AG09309 (cell line): ENCODE measurements at regions not wholly inside any gene's neighbourhood (a gene's known extent, or its start where the extent isn't known, plus 50 kb on each side); places are given as distances from the start of the nearest gene placed in this dataset.

ENCODE experiments used
- DNase-seq: peaks from one replicate; pipeline ENCODE4 v3.0.0-alpha.2; 2010; ENCODE audit warnings: low read depth
- H3K4me3 ChIP-seq: 2 replicates; pipeline ENCODE4 v1.5.1; 2011; ENCODE audit warnings: mild to moderate bottlenecking, low read depth, low read length, moderate library complexity; ENCODE audit not compliant: control insufficient read depth
- TF ChIP-seq, protein P1 (sequence below): IDR thresholded peaks from 2 replicates; pipeline ENCODE4 v1.5.1; 2011; ENCODE audit warnings: mild to moderate bottlenecking, low read depth, low read length, inconsistent platforms; ENCODE audit not compliant: insufficient read depth, control insufficient read depth; ENCODE audit errors: missing control alignments

DNA sequence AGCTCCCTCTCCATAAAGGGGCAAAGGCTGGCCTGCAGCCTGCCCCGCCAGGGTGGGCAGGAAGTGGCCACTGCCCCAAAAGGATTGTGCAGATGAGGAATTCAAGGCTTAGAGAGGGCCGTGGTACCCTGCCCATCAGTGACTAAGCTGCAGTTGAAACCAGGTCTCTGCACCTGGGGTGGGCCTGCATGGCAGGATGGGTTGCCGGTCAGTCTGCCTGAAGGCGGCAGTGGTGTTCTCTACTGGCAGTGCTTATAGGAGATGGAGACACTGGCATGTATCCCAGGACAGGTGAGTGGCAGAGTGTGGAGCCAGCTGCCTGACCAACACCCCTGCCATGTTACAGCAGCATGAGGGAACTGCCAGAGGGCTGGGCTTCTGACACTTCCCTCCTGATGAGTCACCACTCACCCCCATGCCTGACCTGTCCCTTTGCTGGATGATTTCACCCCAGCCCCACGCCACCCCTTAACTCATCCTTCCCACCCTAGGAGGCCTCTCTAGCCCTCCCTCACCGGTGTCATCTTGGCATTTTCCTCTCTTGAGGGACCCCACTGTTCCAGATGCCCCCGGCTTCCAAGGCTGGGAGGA is 70.2 kb upstream of the LMO1 start:
- DNase-seq, result no peak
- TF ChIP-seq, protein P1, sequence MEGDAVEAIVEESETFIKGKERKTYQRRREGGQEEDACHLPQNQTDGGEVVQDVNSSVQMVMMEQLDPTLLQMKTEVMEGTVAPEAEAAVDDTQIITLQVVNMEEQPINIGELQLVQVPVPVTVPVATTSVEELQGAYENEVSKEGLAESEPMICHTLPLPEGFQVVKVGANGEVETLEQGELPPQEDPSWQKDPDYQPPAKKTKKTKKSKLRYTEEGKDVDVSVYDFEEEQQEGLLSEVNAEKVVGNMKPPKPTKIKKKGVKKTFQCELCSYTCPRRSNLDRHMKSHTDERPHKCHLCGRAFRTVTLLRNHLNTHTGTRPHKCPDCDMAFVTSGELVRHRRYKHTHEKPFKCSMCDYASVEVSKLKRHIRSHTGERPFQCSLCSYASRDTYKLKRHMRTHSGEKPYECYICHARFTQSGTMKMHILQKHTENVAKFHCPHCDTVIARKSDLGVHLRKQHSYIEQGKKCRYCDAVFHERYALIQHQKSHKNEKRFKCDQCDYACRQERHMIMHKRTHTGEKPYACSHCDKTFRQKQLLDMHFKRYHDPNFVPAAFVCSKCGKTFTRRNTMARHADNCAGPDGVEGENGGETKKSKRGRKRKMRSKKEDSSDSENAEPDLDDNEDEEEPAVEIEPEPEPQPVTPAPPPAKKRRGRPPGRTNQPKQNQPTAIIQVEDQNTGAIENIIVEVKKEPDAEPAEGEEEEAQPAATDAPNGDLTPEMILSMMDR, result no peak
- H3K4me3 ChIP-seq, result no peak overlapping the region

DNA sequence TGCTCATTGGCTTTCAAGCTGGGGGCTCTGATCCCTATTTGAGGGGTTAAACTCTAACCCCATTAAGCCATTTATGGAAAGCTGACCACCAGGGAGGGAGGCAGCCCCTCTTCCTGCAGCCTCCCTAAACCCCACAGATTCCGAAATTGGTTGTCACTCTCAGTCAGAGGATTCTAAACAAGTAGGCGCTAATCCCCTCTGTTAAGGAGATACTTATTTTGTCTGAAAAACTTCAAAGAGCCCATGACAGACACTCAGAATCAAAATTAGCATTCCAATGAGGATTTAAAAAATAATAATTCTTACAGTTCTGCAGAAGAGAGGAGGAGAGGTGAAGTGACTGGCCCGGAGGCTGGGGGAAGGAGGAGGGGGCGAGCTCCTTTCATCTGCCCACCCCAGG is 69.7 kb upstream of the LMO1 start:
- no peak for DNase-seq
- no peak overlapping the region for H3K4me3 ChIP-seq
- TF ChIP-seq, protein P1, result no peak

DNA sequence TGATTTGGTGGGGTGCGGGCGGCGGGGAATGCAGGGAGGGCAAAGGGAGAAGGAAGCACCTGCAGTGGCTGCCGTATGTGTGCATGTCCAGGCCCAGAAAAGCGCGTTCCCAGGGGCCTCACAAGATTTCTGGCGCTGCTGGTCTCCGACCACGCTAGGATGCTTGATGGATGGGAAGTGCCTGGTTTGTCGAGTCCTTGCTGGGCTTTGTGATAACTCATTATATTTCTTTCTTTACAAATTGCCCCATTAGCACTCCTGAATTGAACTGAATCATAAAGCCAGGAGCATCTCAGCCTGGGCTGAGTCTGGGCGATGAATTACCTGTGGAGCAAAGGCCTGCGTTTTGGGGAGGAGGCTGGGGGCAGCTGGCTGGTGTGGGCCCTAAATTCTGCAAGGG is 69.2 kb upstream of the LMO1 start:
- TF ChIP-seq, protein P1, result no peak
- DNase-seq, result no peak
- no peak overlapping the region for H3K4me3 ChIP-seq

DNA sequence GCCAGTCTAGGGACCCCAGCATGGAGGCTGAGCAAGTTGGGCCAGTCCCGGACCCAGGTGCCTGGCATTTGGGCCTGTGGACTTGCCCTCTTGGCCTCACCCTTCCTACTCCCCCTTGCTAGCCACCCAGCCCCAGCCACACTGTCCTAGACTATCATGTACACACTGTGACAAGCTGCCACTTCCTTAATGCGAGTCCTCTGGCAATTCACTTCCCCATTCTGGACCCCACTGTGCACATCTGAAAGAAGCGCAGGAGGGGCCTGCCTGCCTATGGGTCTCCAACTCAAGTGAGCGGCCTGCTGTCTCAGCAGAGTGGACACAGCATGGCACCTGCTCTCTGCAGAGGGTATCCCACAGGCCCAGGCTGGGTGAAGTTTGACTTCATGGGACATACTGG is 68.5 kb upstream of the LMO1 start:
- no peak for DNase-seq
- H3K4me3 ChIP-seq, result no peak overlapping the region
- TF ChIP-seq, protein P1, result no peak

DNA sequence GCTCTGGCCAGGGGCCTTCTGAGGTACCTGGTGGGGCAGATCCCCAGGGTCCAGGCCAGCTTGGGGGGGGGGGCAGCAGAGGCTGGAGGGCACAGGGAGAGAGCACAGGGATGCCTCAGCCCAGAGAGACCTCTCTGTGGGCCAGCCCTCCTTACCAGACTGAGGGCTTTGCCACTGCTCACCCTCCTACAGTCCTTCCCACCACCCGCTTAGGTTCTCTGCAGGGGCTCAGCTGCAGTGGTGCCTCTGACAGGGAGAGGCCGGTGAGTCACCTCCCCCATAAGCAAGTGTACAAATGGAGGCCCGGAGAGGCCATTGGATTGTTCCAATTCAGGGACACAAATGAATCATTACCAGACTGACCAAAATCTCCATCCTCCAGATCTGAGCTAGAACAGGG is 68.1 kb upstream of the LMO1 start:
- TF ChIP-seq, protein P1, result no peak
- no peak for DNase-seq
- H3K4me3 ChIP-seq, result no peak overlapping the region

DNA sequence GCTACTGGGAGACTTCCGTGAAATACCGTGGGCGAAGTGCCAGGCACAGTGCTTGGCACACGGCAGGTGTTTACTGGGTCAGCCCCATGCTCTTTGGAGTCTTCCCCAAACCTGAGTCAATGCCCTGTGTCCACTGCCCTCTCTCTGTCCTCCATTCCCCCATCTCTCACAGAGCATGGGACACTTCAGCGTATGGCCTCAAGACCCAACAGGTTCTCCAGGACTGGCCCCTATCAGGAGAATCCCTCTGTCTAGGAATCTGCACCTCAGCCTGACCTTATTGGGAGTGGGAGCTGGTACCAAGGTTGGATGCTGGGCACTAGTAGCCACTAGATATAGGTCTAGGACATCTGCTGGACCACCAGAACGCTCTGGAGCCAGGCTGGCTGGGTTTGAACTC is 67.2 kb upstream of the LMO1 start:
- no peak for DNase-seq
- no peak overlapping the region for H3K4me3 ChIP-seq
- TF ChIP-seq, protein P1, result no peak

DNA sequence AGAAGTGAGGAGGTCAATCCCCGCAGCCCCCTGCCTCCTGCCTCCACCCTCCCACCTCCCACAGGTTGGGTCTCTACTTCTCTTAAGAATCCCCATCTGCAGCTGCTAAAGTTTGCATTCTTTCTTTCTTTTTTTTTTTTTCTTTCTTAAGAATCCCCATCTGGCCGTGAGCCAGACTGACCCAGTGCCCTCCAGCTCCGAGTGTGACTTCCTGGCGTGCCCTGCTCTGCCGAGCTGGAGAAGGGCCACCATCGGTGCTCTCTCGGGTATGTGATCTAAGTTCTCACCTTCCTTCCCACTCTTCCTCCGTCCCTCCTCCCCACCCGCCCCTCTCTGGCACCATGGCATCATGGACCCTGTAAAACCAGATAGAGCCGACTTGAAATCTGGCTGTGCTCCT is 66.7 kb upstream of the LMO1 start:
- no peak overlapping the region for H3K4me3 ChIP-seq
- DNase-seq, result no peak
- TF ChIP-seq, protein P1, result no peak
